ENCODE measurements at regions not wholly inside any gene's neighbourhood (a gene's known extent, or its start where the extent isn't known, plus 50 kb on each side); places are given as distances from the start of the nearest gene placed in this dataset.

- ChIA-PET CTCF (no interaction called here), POLR2A (no interaction called here)
- FAIRE-seq (no peak), DNase-seq (ENCODE audit: low read depth, low spot score) (no peak)
- TF ChIP-seq MYC (IDR thresholded peaks at IDR 0.05; ENCODE audit: low read depth, low read length) (no peak), GATA2 (IDR thresholded peaks at IDR 0.05; ENCODE audit: insufficient read depth, insufficient read length, low read depth, low read length) (no peak), JUN (IDR thresholded peaks at IDR 0.05; ENCODE audit: borderline replicate concordance, insufficient read depth, insufficient read length, low read depth) (no peak), POLR2AphosphoS5 (IDR thresholded peaks at IDR 0.05; ENCODE audit: insufficient read depth, low read depth, low read length) (no peak), EZH2 (IDR thresholded peaks at IDR 0.05; ENCODE audit: borderline replicate concordance, low read depth, low read length, severe bottlenecking) (no peak), POLR2A (IDR thresholded peaks at IDR 0.05; ENCODE audit: low read depth, low read length) (no peak), MAX (IDR thresholded peaks at IDR 0.05; ENCODE audit: insufficient read depth, insufficient read length) (no peak), FOS (IDR thresholded peaks at IDR 0.05; ENCODE audit: borderline replicate concordance, insufficient read depth, low read length) (no peak)
- TF ChIP-seq, protein P1, sequence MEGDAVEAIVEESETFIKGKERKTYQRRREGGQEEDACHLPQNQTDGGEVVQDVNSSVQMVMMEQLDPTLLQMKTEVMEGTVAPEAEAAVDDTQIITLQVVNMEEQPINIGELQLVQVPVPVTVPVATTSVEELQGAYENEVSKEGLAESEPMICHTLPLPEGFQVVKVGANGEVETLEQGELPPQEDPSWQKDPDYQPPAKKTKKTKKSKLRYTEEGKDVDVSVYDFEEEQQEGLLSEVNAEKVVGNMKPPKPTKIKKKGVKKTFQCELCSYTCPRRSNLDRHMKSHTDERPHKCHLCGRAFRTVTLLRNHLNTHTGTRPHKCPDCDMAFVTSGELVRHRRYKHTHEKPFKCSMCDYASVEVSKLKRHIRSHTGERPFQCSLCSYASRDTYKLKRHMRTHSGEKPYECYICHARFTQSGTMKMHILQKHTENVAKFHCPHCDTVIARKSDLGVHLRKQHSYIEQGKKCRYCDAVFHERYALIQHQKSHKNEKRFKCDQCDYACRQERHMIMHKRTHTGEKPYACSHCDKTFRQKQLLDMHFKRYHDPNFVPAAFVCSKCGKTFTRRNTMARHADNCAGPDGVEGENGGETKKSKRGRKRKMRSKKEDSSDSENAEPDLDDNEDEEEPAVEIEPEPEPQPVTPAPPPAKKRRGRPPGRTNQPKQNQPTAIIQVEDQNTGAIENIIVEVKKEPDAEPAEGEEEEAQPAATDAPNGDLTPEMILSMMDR (IDR thresholded peaks at IDR 0.05; ENCODE audit: extremely low read depth in 1 of 2, insufficient read depth in 1 of 2, low read depth in 1 of 2, low read length in 2 of 2) = no peak
- no peaks in the 10 kb centered on the region for H3K9me1 ChIP-seq (replicated peaks; ENCODE audit: control insufficient read depth, extremely low read depth, insufficient read depth, low read length)
- no peaks in the 10 kb centered on the region for H3K79me2 ChIP-seq (ENCODE audit: control insufficient read depth, insufficient read depth, low read length)
- H3K9me3 ChIP-seq (replicated peaks; ENCODE audit: control insufficient read depth, insufficient read depth, low read length) = peaks cover 2% of the 10 kb centered on the region
- no peaks in the 10 kb centered on the region for H3K27me3 ChIP-seq (ENCODE audit: control insufficient read depth in 2 of 2, insufficient read depth in 2 of 2, low read length in 2 of 2)
- no peak overlapping the region for H3K9ac ChIP-seq (replicated peaks; ENCODE audit: extremely low read depth, insufficient read depth, low read length)
- dilution Hi-C loops (cut with MboI; ENCODE audit: extremely low pct_ligation_motif_present, low sequenced_read_pairs) = no loop called here
- no peak overlapping the region for H3K4me2 ChIP-seq (ENCODE audit: insufficient read depth, low read length)
- H3K27ac ChIP-seq (ENCODE audit: insufficient read depth, low read depth, low read length) = no peak overlapping the region
- intact Hi-C loops (cut with micrococcal nuclease) = no loop called here
- no peaks in the 10 kb centered on the region for H3K36me3 ChIP-seq (ENCODE audit: control insufficient read depth in 2 of 2, extremely low read depth in 1 of 2, insufficient read depth in 2 of 2, low read length in 2 of 2)
- H3K4me3 ChIP-seq (replicated peaks in 1 of 3; ENCODE audit: insufficient read depth in 1 of 3, low read depth in 1 of 3, low read length in 3 of 3) = no peak overlapping the region
- H4K20me1 ChIP-seq (replicated peaks; ENCODE audit: control insufficient read depth, extremely low read depth, insufficient read depth, low read length) = no peaks in the 10 kb centered on the region
- H2AFZ ChIP-seq (ENCODE audit: low read depth, low read length) = no peak overlapping the region
- H3K4me1 ChIP-seq (ENCODE audit: control insufficient read depth, extremely low read depth, insufficient read depth, low read length) = no peaks in the 10 kb centered on the region
- no TSS peak for BruUV-seq (replicated peaks)
Observed at GRCh38 chr14:81716953-81717352, 183.3 kb upstream of the SEL1L start.
